ENCODE measurements at regions not wholly inside any gene's neighbourhood (a gene's known extent, or its start where the extent isn't known, plus 50 kb on each side); places are given as distances from the start of the nearest gene placed in this dataset.

DNA sequence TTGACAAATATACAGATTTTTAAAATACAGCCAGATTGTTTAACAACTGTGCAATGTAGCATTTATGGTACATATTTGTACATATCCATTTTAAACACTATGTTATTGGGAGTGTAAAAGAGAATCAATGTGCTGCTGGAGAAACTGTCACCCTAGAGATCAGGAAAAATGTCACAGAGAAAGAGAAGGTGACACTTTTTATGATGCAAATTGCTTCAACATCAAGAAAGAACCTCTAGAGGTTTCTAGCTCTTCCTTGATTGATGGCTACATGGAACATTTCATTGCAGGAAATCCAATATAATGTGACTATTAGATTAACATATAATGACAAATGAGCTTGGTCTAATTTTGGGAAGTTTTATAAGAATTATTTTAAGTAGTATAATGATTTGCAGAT lies 1491.2 kb upstream of the PCDH20 start:
- no peak overlapping the region for H3K27ac Mint-ChIP-seq
- TF ChIP-seq, protein P1, sequence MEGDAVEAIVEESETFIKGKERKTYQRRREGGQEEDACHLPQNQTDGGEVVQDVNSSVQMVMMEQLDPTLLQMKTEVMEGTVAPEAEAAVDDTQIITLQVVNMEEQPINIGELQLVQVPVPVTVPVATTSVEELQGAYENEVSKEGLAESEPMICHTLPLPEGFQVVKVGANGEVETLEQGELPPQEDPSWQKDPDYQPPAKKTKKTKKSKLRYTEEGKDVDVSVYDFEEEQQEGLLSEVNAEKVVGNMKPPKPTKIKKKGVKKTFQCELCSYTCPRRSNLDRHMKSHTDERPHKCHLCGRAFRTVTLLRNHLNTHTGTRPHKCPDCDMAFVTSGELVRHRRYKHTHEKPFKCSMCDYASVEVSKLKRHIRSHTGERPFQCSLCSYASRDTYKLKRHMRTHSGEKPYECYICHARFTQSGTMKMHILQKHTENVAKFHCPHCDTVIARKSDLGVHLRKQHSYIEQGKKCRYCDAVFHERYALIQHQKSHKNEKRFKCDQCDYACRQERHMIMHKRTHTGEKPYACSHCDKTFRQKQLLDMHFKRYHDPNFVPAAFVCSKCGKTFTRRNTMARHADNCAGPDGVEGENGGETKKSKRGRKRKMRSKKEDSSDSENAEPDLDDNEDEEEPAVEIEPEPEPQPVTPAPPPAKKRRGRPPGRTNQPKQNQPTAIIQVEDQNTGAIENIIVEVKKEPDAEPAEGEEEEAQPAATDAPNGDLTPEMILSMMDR (IDR thresholded peaks at IDR 0.05; ENCODE audit: unreplicated experiment) = no peak
- no peaks in the 10 kb centered on the region for H3K9me3 Mint-ChIP-seq (ENCODE audit: low read depth)
- H3K4me1 Mint-ChIP-seq (ENCODE audit: low read depth) = no peaks in the 10 kb centered on the region
- DNase-seq (ENCODE audit: low spot score, unreplicated experiment) = no peak
- no peaks in the 10 kb centered on the region for H3K36me3 Mint-ChIP-seq (ENCODE audit: insufficient read depth)
- H3K4me3 Mint-ChIP-seq (ENCODE audit: low read depth) = no peak overlapping the region
- H3K27me3 Mint-ChIP-seq = no peaks in the 10 kb centered on the region

DNA sequence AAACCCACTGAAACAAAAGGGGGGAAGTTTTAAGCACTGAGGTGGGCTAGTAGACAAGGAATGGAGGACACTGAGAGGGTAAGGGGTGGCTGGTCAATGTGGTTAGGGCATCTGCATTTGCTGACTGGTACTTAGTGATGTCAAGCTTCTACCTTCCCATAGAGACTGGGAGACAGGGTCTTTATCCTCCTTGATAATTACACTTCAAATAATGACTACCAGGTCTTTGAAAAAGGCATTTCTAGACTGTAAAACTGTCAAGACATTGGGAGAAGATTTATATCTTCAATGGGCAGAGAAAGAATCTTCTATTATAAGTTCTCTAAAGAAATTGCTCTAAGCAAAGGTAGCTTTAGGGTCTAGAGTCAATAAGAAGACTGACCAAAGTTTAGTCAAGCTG lies 1490.8 kb upstream of the PCDH20 start:
- H3K36me3 Mint-ChIP-seq (ENCODE audit: insufficient read depth) = no peaks in the 10 kb centered on the region
- no peaks in the 10 kb centered on the region for H3K9me3 Mint-ChIP-seq (ENCODE audit: low read depth)
- no peak overlapping the region for H3K27ac Mint-ChIP-seq
- H3K4me3 Mint-ChIP-seq (ENCODE audit: low read depth) = no peak overlapping the region
- TF ChIP-seq, protein P1 (IDR thresholded peaks at IDR 0.05; ENCODE audit: unreplicated experiment) = no peak
- no peaks in the 10 kb centered on the region for H3K4me1 Mint-ChIP-seq (ENCODE audit: low read depth)
- no peak for DNase-seq (ENCODE audit: low spot score, unreplicated experiment)
- H3K27me3 Mint-ChIP-seq = no peaks in the 10 kb centered on the region

GRCh38 chr13:62887046-62887445 lies 1471.4 kb upstream of the PCDH20 start:
- Mint-ChIP-seq H3K27ac (no peak overlapping the region), H3K36me3 (ENCODE audit: insufficient read depth) (no peaks in the 10 kb centered on the region), H3K27me3 (no peaks in the 10 kb centered on the region), H3K4me3 (ENCODE audit: low read depth) (no peak overlapping the region), H3K9me3 (ENCODE audit: low read depth) (peaks cover 7% of the 10 kb centered on the region), H3K4me1 (ENCODE audit: low read depth) (peaks cover 9% of the 10 kb centered on the region)
- TF ChIP-seq, protein P1 (IDR thresholded peaks at IDR 0.05; ENCODE audit: unreplicated experiment) = no peak
- no peak for DNase-seq (ENCODE audit: low spot score, unreplicated experiment)

DNA sequence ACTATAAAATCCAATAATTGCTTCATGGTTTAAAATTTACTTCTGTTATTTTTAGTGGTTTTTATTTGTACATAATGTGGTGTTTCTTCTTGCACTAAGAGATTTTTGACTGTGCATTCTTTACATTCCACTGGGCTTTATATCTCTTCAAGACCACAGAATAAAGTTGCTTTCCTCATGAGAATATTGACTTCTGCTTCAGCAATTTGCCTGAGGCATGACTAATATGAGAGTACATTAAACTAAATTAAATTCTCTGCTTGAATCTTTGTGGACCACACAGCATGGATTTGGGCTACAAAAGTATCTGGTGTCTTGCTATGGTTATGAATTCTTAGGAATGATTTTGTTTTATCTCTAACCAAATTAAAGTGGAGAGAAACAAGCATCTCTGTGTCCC lies 1463.4 kb upstream of the PCDH20 start:
- Mint-ChIP-seq H3K4me3 (ENCODE audit: low read depth) (no peak overlapping the region), H3K9me3 (ENCODE audit: low read depth) (peaks cover 27% of the 10 kb centered on the region), H3K4me1 (ENCODE audit: low read depth) (peaks cover 2% of the 10 kb centered on the region), H3K27me3 (no peaks in the 10 kb centered on the region), H3K27ac (no peak overlapping the region), H3K36me3 (ENCODE audit: insufficient read depth) (no peaks in the 10 kb centered on the region)
- no peak for DNase-seq (ENCODE audit: low spot score, unreplicated experiment)
- TF ChIP-seq, protein P1 (IDR thresholded peaks at IDR 0.05; ENCODE audit: unreplicated experiment) = no peak

DNA sequence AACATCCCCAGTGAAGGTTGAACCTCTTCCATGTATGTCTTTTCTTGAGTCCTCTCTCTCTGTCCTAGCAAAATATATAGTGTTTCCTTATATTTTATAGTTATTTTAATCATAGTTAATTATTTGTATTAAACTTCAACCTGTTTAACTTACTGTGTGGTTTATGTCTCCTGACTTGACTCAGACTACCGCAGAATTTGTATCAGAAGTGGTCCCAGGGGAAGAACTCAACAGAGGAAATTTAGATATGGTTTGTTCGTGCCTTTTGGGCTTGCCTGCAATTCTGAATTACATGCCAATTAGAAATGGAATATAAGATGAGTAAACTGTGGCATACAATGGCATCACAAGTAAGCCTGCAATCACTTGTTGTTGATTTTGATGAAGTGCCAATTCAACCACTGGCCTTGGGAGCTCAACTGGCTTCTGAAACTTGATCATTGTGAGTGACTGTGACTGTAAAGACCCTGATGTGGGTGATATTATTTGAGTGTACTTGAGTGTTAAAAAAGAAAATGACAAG lies 1459.5 kb upstream of the PCDH20 start:
- H3K36me3 Mint-ChIP-seq (ENCODE audit: insufficient read depth) = no peaks in the 10 kb centered on the region
- H3K27ac Mint-ChIP-seq = no peak overlapping the region

More for the DNA sequence above, 1459.5 kb upstream of the PCDH20 start:
- TF ChIP-seq, protein P1 (IDR thresholded peaks at IDR 0.05; ENCODE audit: unreplicated experiment) = no peak
- Mint-ChIP-seq H3K4me3 (ENCODE audit: low read depth) (no peak overlapping the region), H3K4me1 (ENCODE audit: low read depth) (peaks cover 2% of the 10 kb centered on the region), H3K27me3 (no peaks in the 10 kb centered on the region), H3K9me3 (ENCODE audit: low read depth) (peaks cover 10% of the 10 kb centered on the region)
- DNase-seq (ENCODE audit: low spot score, unreplicated experiment) = no peak
